ENCODE measurements at regions not wholly inside any gene's neighbourhood (a gene's known extent, or its start where the extent isn't known, plus 50 kb on each side); places are given as distances from the start of the nearest gene placed in this dataset.

GRCh38 chr2:128752691-128753263 lies 434.1 kb upstream of the HS6ST1 start:
- TF ChIP-seq CTCF (IDR thresholded peaks at IDR 0.05; ENCODE audit: control insufficient read depth, extremely low read depth, insufficient read depth), result no peak
- H3K4me3 ChIP-seq (ENCODE audit: low read depth, low read length), result no peak overlapping the region
- no peak for DNase-seq (ENCODE audit: low read depth)

- no peak for TF ChIP-seq CTCF (IDR thresholded peaks at IDR 0.05; ENCODE audit: control insufficient read depth, extremely low read depth, insufficient read depth)
- no peak for DNase-seq (ENCODE audit: low read depth)
- no peak overlapping the region for H3K4me3 ChIP-seq (ENCODE audit: low read depth, low read length)
These were observed 434.7 kb upstream of the HS6ST1 start for GRCh38 chr2:128753321-128753720.

GRCh38 chr2:128753800-128754199 lies 435.1 kb upstream of the HS6ST1 start:
- TF ChIP-seq CTCF (IDR thresholded peaks at IDR 0.05; ENCODE audit: control insufficient read depth, extremely low read depth, insufficient read depth), result no peak
- no peak overlapping the region for H3K4me3 ChIP-seq (ENCODE audit: low read depth, low read length)
- no peak for DNase-seq (ENCODE audit: low read depth)

- H3K4me3 ChIP-seq (ENCODE audit: low read depth, low read length), result no peak overlapping the region
- DNase-seq (ENCODE audit: low read depth), result no peak
- no peak for TF ChIP-seq CTCF (IDR thresholded peaks at IDR 0.05; ENCODE audit: control insufficient read depth, extremely low read depth, insufficient read depth)
These were observed 435.6 kb upstream of the HS6ST1 start for GRCh38 chr2:128754246-128754724.

- no peak overlapping the region for H3K4me3 ChIP-seq (ENCODE audit: low read depth, low read length)
- no peak for TF ChIP-seq CTCF (IDR thresholded peaks at IDR 0.05; ENCODE audit: control insufficient read depth, extremely low read depth, insufficient read depth)
- no peak for DNase-seq (ENCODE audit: low read depth)
These were observed 437.2 kb upstream of the HS6ST1 start for GRCh38 chr2:128755695-128756364.

- no peak for TF ChIP-seq CTCF (IDR thresholded peaks at IDR 0.05; ENCODE audit: control insufficient read depth, extremely low read depth, insufficient read depth)
- no peak overlapping the region for H3K4me3 ChIP-seq (ENCODE audit: low read depth, low read length)
- no peak for DNase-seq (ENCODE audit: low read depth)
These were observed 437.7 kb upstream of the HS6ST1 start for GRCh38 chr2:128756365-128756717.

GRCh38 chr2:128765811-128766210 lies 447.1 kb upstream of the HS6ST1 start:
- DNase-seq (ENCODE audit: low read depth), result no peak
- no peak overlapping the region for H3K4me3 ChIP-seq (ENCODE audit: low read depth, low read length)
- TF ChIP-seq CTCF (IDR thresholded peaks at IDR 0.05; ENCODE audit: control insufficient read depth, extremely low read depth, insufficient read depth), result no peak

Measured in LNCaP clone FGC (cell line).